MM.1S (cell line): ENCODE measurements at regions not wholly inside any gene's neighbourhood (a gene's known extent, or its start where the extent isn't known, plus 50 kb on each side); places are given as distances from the start of the nearest gene placed in this dataset.

Experiments used
- CTCF ChIP-seq: fragments of 300-600 bp; sonication (generic); IDR thresholded peaks from 2 replicates; pipeline ENCODE4 v1.5.1; 2016; ENCODE audit warnings: antibody characterized with exemption, low read length, mixed read lengths
- EZH2 ChIP-seq: fragments of 300-600 bp; sonication (generic); optimal IDR thresholded peaks from 2 replicates; pipeline ENCODE3; 2017; ENCODE audit warnings: low read depth, mild to moderate bottlenecking, antibody characterized with exemption, low read length, mixed read lengths
- EZH2phosphoT487 ChIP-seq: fragments of 300-600 bp; sonication (generic); IDR thresholded peaks from 2 replicates; pipeline ENCODE4 v1.6.1; 2018; ENCODE audit warnings: antibody characterized with exemption, low read length

DNA sequence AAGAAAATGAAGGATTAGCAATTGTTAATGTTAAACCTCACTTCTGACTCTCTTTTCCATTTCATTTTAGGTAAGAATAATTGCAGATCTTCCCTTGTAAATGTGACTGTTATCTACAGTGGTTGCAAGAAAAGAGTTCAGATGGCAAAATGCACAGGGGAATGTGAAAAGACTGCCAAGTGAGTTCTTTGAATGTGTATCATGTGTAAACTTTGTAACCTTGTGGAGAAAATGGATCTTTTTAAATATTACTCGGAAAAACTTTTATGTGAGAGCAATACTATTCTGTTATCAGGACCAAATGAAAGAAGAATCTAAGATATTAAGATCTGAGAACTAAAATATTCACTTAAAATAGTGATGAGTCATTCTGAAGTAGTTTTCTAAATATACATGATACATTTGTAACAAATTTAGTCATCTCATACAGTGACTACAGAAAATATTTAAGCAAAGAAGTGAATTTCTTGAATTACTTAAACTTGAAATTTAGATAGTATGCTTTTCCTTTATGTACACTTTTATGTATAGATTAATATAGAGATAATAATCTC is 122.5 kb upstream of the CNTN1 start:
- TF ChIP-seq CTCF (no peak), EZH2phosphoT487 (no peak), EZH2 (no peak)
